ENCODE measurements at regions not wholly inside any gene's neighbourhood (a gene's known extent, or its start where the extent isn't known, plus 50 kb on each side); places are given as distances from the start of the nearest gene placed in this dataset.
"Not testable (repeated sequence)": the region's sequence is repeated elsewhere in the genome, so short reads cannot be mapped to it uniquely, and the experiment has no call there.

GRCh38 chr18:78408623-78409022, 571.0 kb upstream of the SALL3 start:
- no peak for DNase-seq (ENCODE audit: low read depth in 2 of 2)

GRCh38 chr18:78410094-78410786, 569.4 kb upstream of the SALL3 start:
- no peak for DNase-seq (ENCODE audit: low read depth in 2 of 2)

- no peak for DNase-seq (ENCODE audit: low read depth in 2 of 2)
These were observed 568.1 kb upstream of the SALL3 start for GRCh38 chr18:78411539-78411938.

GRCh38 chr18:78414302-78414701, 565.3 kb upstream of the SALL3 start:
- DNase-seq (ENCODE audit: low read depth in 2 of 2), result no peak

GRCh38 chr18:78416853-78417252, 562.8 kb upstream of the SALL3 start:
- DNase-seq (ENCODE audit: low read depth in 2 of 2), result no peak

GRCh38 chr18:78418379-78418778, 561.2 kb upstream of the SALL3 start:
- DNase-seq (ENCODE audit: low read depth in 2 of 2), result no peak

GRCh38 chr18:78419171-78419570, 560.4 kb upstream of the SALL3 start:
- no peak for DNase-seq (ENCODE audit: low read depth in 2 of 2)

- no peak for DNase-seq (ENCODE audit: low read depth in 2 of 2)
These were observed 559.5 kb upstream of the SALL3 start for GRCh38 chr18:78420116-78420515.

GRCh38 chr18:78421392-78421791, 558.2 kb upstream of the SALL3 start:
- DNase-seq (ENCODE audit: low read depth in 2 of 2), result no peak

- no peak for DNase-seq (ENCODE audit: low read depth in 2 of 2)
These were observed 557.3 kb upstream of the SALL3 start for GRCh38 chr18:78422336-78422735.

GRCh38 chr18:78423811-78424210, 555.8 kb upstream of the SALL3 start:
- DNase-seq (ENCODE audit: low read depth in 2 of 2), result no peak

GRCh38 chr18:78424403-78425018, 555.1 kb upstream of the SALL3 start:
- DNase-seq (ENCODE audit: low read depth in 2 of 2), result no peak

- DNase-seq (ENCODE audit: low read depth in 2 of 2), result no peak
These were observed 554.6 kb upstream of the SALL3 start for GRCh38 chr18:78425019-78425412.

GRCh38 chr18:78427081-78427480, 552.5 kb upstream of the SALL3 start:
- DNase-seq (ENCODE audit: low read depth in 2 of 2), result no peak

- DNase-seq (ENCODE audit: low read depth in 2 of 2), result no peak
These were observed 550.2 kb upstream of the SALL3 start for GRCh38 chr18:78429127-78430108.

- no peak for DNase-seq (ENCODE audit: low read depth in 2 of 2)
These were observed 549.4 kb upstream of the SALL3 start for GRCh38 chr18:78430131-78430758.

GRCh38 chr18:78431606-78432005, 548.0 kb upstream of the SALL3 start:
- DNase-seq (ENCODE audit: low read depth in 2 of 2), result no peak

- DNase-seq (ENCODE audit: low read depth in 2 of 2), result no peak
These were observed 546.1 kb upstream of the SALL3 start for GRCh38 chr18:78433562-78433961.

GRCh38 chr18:78436110-78436509, 543.5 kb upstream of the SALL3 start:
- no peak for DNase-seq (ENCODE audit: low read depth in 2 of 2)

- not testable (repeated sequence) for DNase-seq (ENCODE audit: low read depth in 2 of 2)
These were observed 541.4 kb upstream of the SALL3 start for GRCh38 chr18:78438235-78438634.

GRCh38 chr18:78445880-78446279, 533.7 kb upstream of the SALL3 start:
- no peak for DNase-seq (ENCODE audit: low read depth in 2 of 2)

GRCh38 chr18:78447211-78447610, 532.4 kb upstream of the SALL3 start:
- no peak for DNase-seq (ENCODE audit: low read depth in 2 of 2)

Data from stimulated activated CD8-positive, alpha-beta memory T cell treated with anti-CD3 and anti-CD28 coated beads, Interleukin-2, amount 100 ng/mL, for 48 hours (primary cell).